MCF 10A (cell line): ENCODE measurements at regions not wholly inside any gene's neighbourhood (a gene's known extent, or its start where the extent isn't known, plus 50 kb on each side); places are given as distances from the start of the nearest gene placed in this dataset.

Experiments used
- BruUV-seq: library from RNA; stranded (reverse); fragments of 400-500 nt; replicated peaks from 2 replicates; lab custom pipeline; 2021; lab: Mats Ljungman, UMichigan
- CTCF ChIA-PET: fragments of 300-600 bp; sonication (Branson Sonifier 250); formaldehyde crosslinking; extraction: SDS; loops from one replicate; lab custom pipeline; 2021; ENCODE audit warnings: antibody characterized with exemption, inconsistent platforms; lab: Yijun Ruan, JAX
- POLR2A ChIA-PET: fragments of 300-600, 350-650 bp; sonication (Branson Sonifier 250); formaldehyde crosslinking; extraction: SDS; loops from one replicate; lab custom pipeline; 2020; ENCODE audit warnings: antibody characterized with exemption, inconsistent platforms; lab: Yijun Ruan, JAX
- DNase-seq: peaks from one replicate; pipeline ENCODE4 v3.0.0-alpha.2; 2018; ENCODE audit not compliant: unreplicated experiment
- H3K27ac Mint-ChIP-seq: one replicate; pipeline ENCODE4 v1.8.0; 2022; ENCODE audit warnings: mild to moderate bottlenecking, low read depth, mixed read lengths; ENCODE audit not compliant: unreplicated experiment
- H3K27me3 Mint-ChIP-seq: one replicate; pipeline ENCODE4 v1.8.0; 2022; ENCODE audit warnings: mixed read lengths; ENCODE audit not compliant: insufficient read depth, unreplicated experiment
- H3K36me3 Mint-ChIP-seq: one replicate; pipeline ENCODE4 v1.8.0; 2022; ENCODE audit warnings: mild to moderate bottlenecking, moderate library complexity, mixed read lengths; ENCODE audit not compliant: insufficient read depth, unreplicated experiment
- H3K4me1 Mint-ChIP-seq: one replicate; pipeline ENCODE4 v1.8.0; 2022; ENCODE audit warnings: mixed read lengths; ENCODE audit not compliant: insufficient read depth, unreplicated experiment
- H3K4me3 Mint-ChIP-seq: one replicate; pipeline ENCODE4 v1.8.0; 2022; ENCODE audit warnings: mild to moderate bottlenecking, moderate library complexity, mixed read lengths; ENCODE audit not compliant: unreplicated experiment
- H3K9me3 Mint-ChIP-seq: one replicate; pipeline ENCODE4 v1.8.0; 2022; ENCODE audit warnings: mixed read lengths; ENCODE audit not compliant: unreplicated experiment
- intact Hi-C: fragments of 100-400 bp; cut with micrococcal nuclease; formaldehyde crosslinking; loops from 2 replicates; pipeline ENCODE4 v1.14.1; 2022
- TF ChIP-seq, protein P1 (sequence below): fragments of 200-600 bp; IDR thresholded peaks from one replicate; pipeline ENCODE4 v1.8.0; 2022; ENCODE audit warnings: antibody characterized with exemption, mild to moderate bottlenecking; ENCODE audit not compliant: unreplicated experiment

DNA sequence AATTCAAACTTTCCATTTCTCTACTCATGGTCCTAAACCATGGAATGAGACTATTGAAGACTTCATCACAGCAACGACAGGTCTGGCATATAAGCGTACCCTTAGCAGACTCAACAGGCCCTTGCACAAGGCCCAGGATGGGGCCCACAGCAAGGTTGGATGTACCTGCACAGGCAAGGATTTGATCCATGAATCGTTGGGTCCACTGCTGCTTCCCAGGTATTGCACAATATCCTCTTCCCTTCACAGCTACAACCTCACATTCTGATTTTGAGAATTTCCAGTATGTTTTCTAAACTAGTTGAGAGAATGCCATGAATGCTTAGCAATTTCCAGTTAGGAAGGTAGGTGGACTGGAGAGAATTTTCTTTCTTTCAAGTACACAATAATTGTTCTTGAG is 515.8 kb downstream of the SUCLG1 start:
- Mint-ChIP-seq H3K9me3 (no peaks in the 10 kb centered on the region), H3K27ac (no peak overlapping the region), H3K36me3 (no peaks in the 10 kb centered on the region), H3K4me1 (no peaks in the 10 kb centered on the region), H3K4me3 (no peak overlapping the region), H3K27me3 (no peaks in the 10 kb centered on the region)
- BruUV-seq: no TSS peak
- intact Hi-C loops: no loop called here
- POLR2A ChIA-PET: no interaction called here
- TF ChIP-seq, protein P1, sequence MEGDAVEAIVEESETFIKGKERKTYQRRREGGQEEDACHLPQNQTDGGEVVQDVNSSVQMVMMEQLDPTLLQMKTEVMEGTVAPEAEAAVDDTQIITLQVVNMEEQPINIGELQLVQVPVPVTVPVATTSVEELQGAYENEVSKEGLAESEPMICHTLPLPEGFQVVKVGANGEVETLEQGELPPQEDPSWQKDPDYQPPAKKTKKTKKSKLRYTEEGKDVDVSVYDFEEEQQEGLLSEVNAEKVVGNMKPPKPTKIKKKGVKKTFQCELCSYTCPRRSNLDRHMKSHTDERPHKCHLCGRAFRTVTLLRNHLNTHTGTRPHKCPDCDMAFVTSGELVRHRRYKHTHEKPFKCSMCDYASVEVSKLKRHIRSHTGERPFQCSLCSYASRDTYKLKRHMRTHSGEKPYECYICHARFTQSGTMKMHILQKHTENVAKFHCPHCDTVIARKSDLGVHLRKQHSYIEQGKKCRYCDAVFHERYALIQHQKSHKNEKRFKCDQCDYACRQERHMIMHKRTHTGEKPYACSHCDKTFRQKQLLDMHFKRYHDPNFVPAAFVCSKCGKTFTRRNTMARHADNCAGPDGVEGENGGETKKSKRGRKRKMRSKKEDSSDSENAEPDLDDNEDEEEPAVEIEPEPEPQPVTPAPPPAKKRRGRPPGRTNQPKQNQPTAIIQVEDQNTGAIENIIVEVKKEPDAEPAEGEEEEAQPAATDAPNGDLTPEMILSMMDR: no peak
- DNase-seq: no peak
- CTCF ChIA-PET: no interaction called here

- TF ChIP-seq, protein P1: no peak
- Mint-ChIP-seq H3K9me3 (no peaks in the 10 kb centered on the region), H3K27ac (no peak overlapping the region), H3K4me3 (no peak overlapping the region), H3K36me3 (no peaks in the 10 kb centered on the region), H3K4me1 (no peaks in the 10 kb centered on the region), H3K27me3 (no peaks in the 10 kb centered on the region)
- no peak for DNase-seq
- ChIA-PET POLR2A (interaction anchor here (0.6 to 1.3 kb wide), 2 partner anchors 9 to 102 kb away, joined by 3 read pairs; no protein-coding TSS in a partner anchor), CTCF (interaction anchor here (1.1 to 1.4 kb wide), 2 partner anchors 11 to 81 kb away, joined by 4 to 5 read pairs; no protein-coding TSS in a partner anchor)
- no TSS peak for BruUV-seq
- intact Hi-C loops: no loop called here
Measured at GRCh38 chr2:83941886-83942285, 517.2 kb downstream of the SUCLG1 start.

- Mint-ChIP-seq H3K36me3 (no peaks in the 10 kb centered on the region), H3K27ac (no peak overlapping the region), H3K4me1 (no peaks in the 10 kb centered on the region), H3K4me3 (no peak overlapping the region), H3K9me3 (no peaks in the 10 kb centered on the region), H3K27me3 (no peaks in the 10 kb centered on the region)
- no TSS peak for BruUV-seq
- intact Hi-C loops: no loop called here
- DNase-seq: no peak
- ChIA-PET POLR2A (no interaction called here), CTCF (no interaction called here)
- TF ChIP-seq, protein P1: no peak
Measured at GRCh38 chr2:83933749-83934148, 525.3 kb downstream of the SUCLG1 start.

DNA sequence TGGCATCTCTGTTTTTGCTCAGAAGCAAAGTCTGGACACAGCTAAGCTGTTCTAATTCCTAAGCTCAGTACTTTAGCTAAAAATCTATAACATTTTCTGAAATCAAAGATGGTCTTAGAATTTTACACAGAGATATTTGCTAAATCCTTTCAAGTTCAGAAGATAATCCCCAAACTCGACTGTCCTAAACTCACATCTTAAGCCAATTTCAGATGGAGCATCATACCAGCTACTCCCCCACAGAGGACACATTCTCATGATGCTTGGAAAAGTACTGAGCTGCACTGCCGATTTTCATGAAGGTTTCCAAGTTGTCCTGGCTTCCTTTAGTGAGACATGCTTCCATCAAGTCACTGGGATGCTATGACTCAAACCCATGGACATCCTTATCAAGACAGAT is 535.5 kb downstream of the SUCLG1 start:
- TF ChIP-seq, protein P1: no peak
- H3K4me3 Mint-ChIP-seq: no peak overlapping the region
- H3K36me3 Mint-ChIP-seq: no peaks in the 10 kb centered on the region
- no peaks in the 10 kb centered on the region for H3K27me3 Mint-ChIP-seq
- no peak overlapping the region for H3K27ac Mint-ChIP-seq
- BruUV-seq: no TSS peak
- H3K4me1 Mint-ChIP-seq: no peaks in the 10 kb centered on the region
- no peaks in the 10 kb centered on the region for H3K9me3 Mint-ChIP-seq
- POLR2A ChIA-PET: interaction anchor here (0.6 kb wide), 1 partner anchor 385 kb away, joined by 3 read pairs; no protein-coding TSS in a partner anchor
- intact Hi-C loops: no loop called here
- CTCF ChIA-PET: interaction anchor here (0.5 kb wide), 1 partner anchor 1392 kb away, joined by 4 read pairs; no protein-coding TSS in a partner anchor
- DNase-seq: no peak
